HCT116 (cell line): ENCODE measurements at regions not wholly inside any gene's neighbourhood (a gene's known extent, or its start where the extent isn't known, plus 50 kb on each side); places are given as distances from the start of the nearest gene placed in this dataset.
A peak's percentile ranks its signal among the peaks of the same experiment; 100 is the strongest.

Source experiments
- CEBPB ChIP-seq: IDR thresholded peaks from 2 replicates; pipeline ENCODE4 v1.6.1; 2012; ENCODE audit warnings: low read depth
- EGR1 ChIP-seq: IDR thresholded peaks from 2 replicates; pipeline ENCODE4 v1.6.1; 2012; ENCODE audit warnings: low read depth
- EZH2phosphoT487 ChIP-seq: fragments of 200-600 bp; IDR thresholded peaks from 2 replicates; pipeline ENCODE4 v1.6.1; 2018; ENCODE audit warnings: antibody characterized with exemption, borderline replicate concordance
- POLR2A ChIP-seq: IDR thresholded peaks from 2 replicates; pipeline ENCODE4 v1.7.0; 2011; ENCODE audit warnings: borderline replicate concordance; ENCODE audit not compliant: insufficient read depth, insufficient read length; ENCODE audit errors: extremely low read depth
- POLR2AphosphoS5 ChIP-seq: IDR thresholded peaks from 2 replicates; pipeline ENCODE4 v1.6.1; 2011; ENCODE audit warnings: mild to moderate bottlenecking, low read depth, low read length, moderate library complexity
- SIN3A ChIP-seq: IDR thresholded peaks from 2 replicates; pipeline ENCODE4 v1.6.1; 2012; ENCODE audit warnings: low read depth
- SP1 ChIP-seq: IDR thresholded peaks from 2 replicates; pipeline ENCODE4 v1.6.1; 2012; ENCODE audit warnings: low read depth
- TF ChIP-seq, protein P1 (sequence below): IDR thresholded peaks from 2 replicates; pipeline ENCODE4 v1.6.1; 2012
- TF ChIP-seq, protein P2 (sequence below), 3 experiments: fragments of 200-600 bp in 1 of 3; sonication (generic) in 1 of 3; IDR thresholded peaks in 2 of 3; conservative IDR thresholded peaks in 1 of 3; 2 replicates each; pipeline ENCODE4 v1.5.1; 2012 to 2017; ENCODE audit warnings: low read depth in 2 of 3, low read length in 2 of 3, antibody characterized with exemption in 1 of 3, borderline replicate concordance in 1 of 3, control low read depth in 1 of 3, mild to moderate bottlenecking in 1 of 3, mixed read lengths in 1 of 3, mixed run types in 1 of 3, moderate library complexity in 1 of 3; ENCODE audit not compliant: insufficient read depth in 1 of 3
- TF ChIP-seq, protein P3 (sequence below): IDR thresholded peaks from 2 replicates; pipeline ENCODE4 v1.6.1; 2012
- TF ChIP-seq, protein P4 (sequence below): IDR thresholded peaks from 2 replicates; pipeline ENCODE4 v1.6.1; 2012; ENCODE audit warnings: low read depth

DNA sequence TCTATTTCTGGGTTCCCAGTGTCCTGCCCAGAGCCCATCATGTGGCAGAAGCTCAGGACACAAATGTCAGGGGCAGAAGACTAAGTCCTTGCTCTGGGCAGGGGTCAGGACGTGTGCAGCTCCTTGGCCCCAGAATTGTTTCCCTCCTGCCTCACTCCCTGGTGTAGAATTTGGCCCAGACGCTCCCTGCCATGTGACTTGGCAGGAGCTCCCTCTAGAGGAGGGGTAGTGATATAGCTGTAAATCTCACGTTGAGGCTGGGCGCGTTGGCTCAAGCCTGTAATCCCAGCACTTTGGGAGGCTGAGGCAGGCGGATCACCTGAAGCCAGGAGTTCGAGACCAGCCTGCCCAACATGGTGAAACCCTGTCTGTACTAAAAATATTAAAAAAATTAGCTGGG lies 91.2 kb downstream of the UBIAD1 start:
- TF ChIP-seq, protein P1, sequence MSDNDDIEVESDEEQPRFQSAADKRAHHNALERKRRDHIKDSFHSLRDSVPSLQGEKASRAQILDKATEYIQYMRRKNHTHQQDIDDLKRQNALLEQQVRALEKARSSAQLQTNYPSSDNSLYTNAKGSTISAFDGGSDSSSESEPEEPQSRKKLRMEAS, result peak; percentile 70; the same call in 1 of the 2 replicates
- TF ChIP-seq, protein P2, sequence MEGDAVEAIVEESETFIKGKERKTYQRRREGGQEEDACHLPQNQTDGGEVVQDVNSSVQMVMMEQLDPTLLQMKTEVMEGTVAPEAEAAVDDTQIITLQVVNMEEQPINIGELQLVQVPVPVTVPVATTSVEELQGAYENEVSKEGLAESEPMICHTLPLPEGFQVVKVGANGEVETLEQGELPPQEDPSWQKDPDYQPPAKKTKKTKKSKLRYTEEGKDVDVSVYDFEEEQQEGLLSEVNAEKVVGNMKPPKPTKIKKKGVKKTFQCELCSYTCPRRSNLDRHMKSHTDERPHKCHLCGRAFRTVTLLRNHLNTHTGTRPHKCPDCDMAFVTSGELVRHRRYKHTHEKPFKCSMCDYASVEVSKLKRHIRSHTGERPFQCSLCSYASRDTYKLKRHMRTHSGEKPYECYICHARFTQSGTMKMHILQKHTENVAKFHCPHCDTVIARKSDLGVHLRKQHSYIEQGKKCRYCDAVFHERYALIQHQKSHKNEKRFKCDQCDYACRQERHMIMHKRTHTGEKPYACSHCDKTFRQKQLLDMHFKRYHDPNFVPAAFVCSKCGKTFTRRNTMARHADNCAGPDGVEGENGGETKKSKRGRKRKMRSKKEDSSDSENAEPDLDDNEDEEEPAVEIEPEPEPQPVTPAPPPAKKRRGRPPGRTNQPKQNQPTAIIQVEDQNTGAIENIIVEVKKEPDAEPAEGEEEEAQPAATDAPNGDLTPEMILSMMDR (IDR thresholded peaks at IDR 0.05 in 2 of 3, conservative IDR thresholded peaks at IDR 0.05 in 1 of 3; ENCODE audit: borderline replicate concordance in 1 of 3, insufficient read depth in 1 of 3, low read depth in 2 of 3, low read length in 2 of 3), result peak; percentile 59 to 67 (median 61)
- TF ChIP-seq POLR2A (no peak), SP1 (no peak), EZH2phosphoT487 (no peak), POLR2AphosphoS5 (no peak), EGR1 (no peak), SIN3A (no peak), CEBPB (no peak)
- TF ChIP-seq, protein P3, sequence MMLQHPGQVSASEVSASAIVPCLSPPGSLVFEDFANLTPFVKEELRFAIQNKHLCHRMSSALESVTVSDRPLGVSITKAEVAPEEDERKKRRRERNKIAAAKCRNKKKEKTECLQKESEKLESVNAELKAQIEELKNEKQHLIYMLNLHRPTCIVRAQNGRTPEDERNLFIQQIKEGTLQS, result no peak
- TF ChIP-seq, protein P4, sequence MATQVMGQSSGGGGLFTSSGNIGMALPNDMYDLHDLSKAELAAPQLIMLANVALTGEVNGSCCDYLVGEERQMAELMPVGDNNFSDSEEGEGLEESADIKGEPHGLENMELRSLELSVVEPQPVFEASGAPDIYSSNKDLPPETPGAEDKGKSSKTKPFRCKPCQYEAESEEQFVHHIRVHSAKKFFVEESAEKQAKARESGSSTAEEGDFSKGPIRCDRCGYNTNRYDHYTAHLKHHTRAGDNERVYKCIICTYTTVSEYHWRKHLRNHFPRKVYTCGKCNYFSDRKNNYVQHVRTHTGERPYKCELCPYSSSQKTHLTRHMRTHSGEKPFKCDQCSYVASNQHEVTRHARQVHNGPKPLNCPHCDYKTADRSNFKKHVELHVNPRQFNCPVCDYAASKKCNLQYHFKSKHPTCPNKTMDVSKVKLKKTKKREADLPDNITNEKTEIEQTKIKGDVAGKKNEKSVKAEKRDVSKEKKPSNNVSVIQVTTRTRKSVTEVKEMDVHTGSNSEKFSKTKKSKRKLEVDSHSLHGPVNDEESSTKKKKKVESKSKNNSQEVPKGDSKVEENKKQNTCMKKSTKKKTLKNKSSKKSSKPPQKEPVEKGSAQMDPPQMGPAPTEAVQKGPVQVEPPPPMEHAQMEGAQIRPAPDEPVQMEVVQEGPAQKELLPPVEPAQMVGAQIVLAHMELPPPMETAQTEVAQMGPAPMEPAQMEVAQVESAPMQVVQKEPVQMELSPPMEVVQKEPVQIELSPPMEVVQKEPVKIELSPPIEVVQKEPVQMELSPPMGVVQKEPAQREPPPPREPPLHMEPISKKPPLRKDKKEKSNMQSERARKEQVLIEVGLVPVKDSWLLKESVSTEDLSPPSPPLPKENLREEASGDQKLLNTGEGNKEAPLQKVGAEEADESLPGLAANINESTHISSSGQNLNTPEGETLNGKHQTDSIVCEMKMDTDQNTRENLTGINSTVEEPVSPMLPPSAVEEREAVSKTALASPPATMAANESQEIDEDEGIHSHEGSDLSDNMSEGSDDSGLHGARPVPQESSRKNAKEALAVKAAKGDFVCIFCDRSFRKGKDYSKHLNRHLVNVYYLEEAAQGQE, result no peak
